K562 (cell line): ENCODE measurements at regions not wholly inside any gene's neighbourhood (a gene's known extent, or its start where the extent isn't known, plus 50 kb on each side); places are given as distances from the start of the nearest gene placed in this dataset.

Experiments used
- ATAC-seq: fragments of 200-7000 bp; cut with Tn5 transposase; 3 replicates; pipeline ENCODE4 v1.9.1; 2020; ENCODE audit warnings: moderate library complexity
- BruUV-seq: library from RNA; stranded (reverse); fragments of 400-500 nt; replicated peaks from 2 replicates; lab custom pipeline; 2021; lab: Mats Ljungman, UMichigan
- CTCF ChIA-PET: fragments of 300-600 bp; formaldehyde crosslinking; extraction: SDS; loops from one replicate; lab custom pipeline; 2021; ENCODE audit warnings: low intra/inter-chr PET ratio; lab: Yijun Ruan, JAX
- POLR2A ChIA-PET: fragments of 300-600, 350-650 bp; sonication (Branson Sonifier 250); formaldehyde crosslinking; extraction: SDS; loops from one replicate; lab custom pipeline; 2021; ENCODE audit warnings: antibody characterized with exemption, inconsistent platforms; lab: Yijun Ruan, JAX
- DNase-seq, 4 experiments: peaks; one replicate each; pipeline versions ENCODE4 v3.0.0 to v3.0.0-alpha.2; 2011 to 2018; ENCODE audit warnings: low spot score in 3 of 4, mixed read lengths in 3 of 4; ENCODE audit errors: extremely low read depth in 1 of 4
- FAIRE-seq: peaks from 2 replicates; lab custom pipeline; 2011; peaks lifted over from hg19 to GRCh38; lab: Jason Lieb, UNC
- H2AFZ ChIP-seq: 2 replicates; pipeline ENCODE4 v1.6.0; 2011; ENCODE audit warnings: low read depth, low read length, control low read depth, inconsistent platforms
- H3K27ac ChIP-seq: fragments of 200-600 bp; 3 replicates; pipeline ENCODE4 v1.8.0; 2011; ENCODE audit warnings: low read depth, mild to moderate bottlenecking, control low read depth, inconsistent platforms, low read length, moderate library complexity, mixed read lengths; ENCODE audit errors: extremely low read depth
- H3K27me3 ChIP-seq, 2 experiments: fragments of 300-600 bp in 1 of 2; 2 replicates in 1 of 2; 3 replicates in 1 of 2; pipeline versions ENCODE4 v1.6.0 to v1.8.0; 2011; ENCODE audit warnings: inconsistent platforms in 2 of 2, low read length in 2 of 2, mild to moderate bottlenecking in 1 of 2, mixed read lengths in 1 of 2, moderate library complexity in 1 of 2; ENCODE audit not compliant: control insufficient read depth in 2 of 2, insufficient read depth in 2 of 2
- H3K36me3 ChIP-seq: fragments of 300-600 bp; 3 replicates; pipeline ENCODE4 v1.8.0; 2011; ENCODE audit warnings: mild to moderate bottlenecking, low read length, inconsistent platforms; ENCODE audit not compliant: control insufficient read depth, insufficient read depth
- H3K4me1 ChIP-seq, 2 experiments: fragments of 200-600 bp in 1 of 2; replicated peaks in 1 of 2; 2 replicates in 1 of 2; 3 replicates in 1 of 2; pipeline versions ENCODE4 v1.5.1 to v1.8.0; 2011; ENCODE audit warnings: inconsistent platforms in 2 of 2, low read length in 2 of 2, mild to moderate bottlenecking in 1 of 2, mixed read lengths in 1 of 2, moderate library complexity in 1 of 2; ENCODE audit not compliant: control insufficient read depth in 2 of 2, insufficient read depth in 2 of 2
- H3K4me2 ChIP-seq: 2 replicates; pipeline ENCODE4 v1.6.1; 2011; ENCODE audit warnings: low read length, control low read depth, inconsistent platforms, mixed read lengths; ENCODE audit not compliant: insufficient read depth
- H3K4me3 ChIP-seq: fragments of 200-600 bp; sonication (generic), shearing (Covaris generic); 2 replicates; pipeline ENCODE4 v1.5.1; 2016; ENCODE audit warnings: control low read depth, inconsistent platforms
- H3K79me2 ChIP-seq: fragments of 200-600 bp; 3 replicates; pipeline ENCODE4 v1.8.0; 2011; ENCODE audit warnings: low read length, inconsistent platforms; ENCODE audit not compliant: control insufficient read depth, insufficient read depth
- H3K9ac ChIP-seq, 2 experiments: 2 replicates each; pipeline versions ENCODE4 v1.6.0 to v1.6.1; 2011; ENCODE audit warnings: low read depth in 2 of 2, low read length in 2 of 2, control low read depth in 1 of 2, inconsistent platforms in 1 of 2, mild to moderate bottlenecking in 1 of 2, mixed read lengths in 1 of 2; ENCODE audit not compliant: insufficient read depth in 1 of 2
- H3K9me1 ChIP-seq: one replicate; pipeline ENCODE4 v1.6.0; 2011; ENCODE audit warnings: inconsistent platforms, mild to moderate bottlenecking, low read length, moderate library complexity; ENCODE audit not compliant: control insufficient read depth, insufficient read depth
- H3K9me3 ChIP-seq: replicated peaks from 2 replicates; pipeline ENCODE4 v1.5.1; 2011; ENCODE audit warnings: low read depth, low read length, inconsistent platforms; ENCODE audit not compliant: control insufficient read depth, insufficient read depth
- H4K20me1 ChIP-seq: replicated peaks from 2 replicates; pipeline ENCODE4 v1.6.1; 2011; ENCODE audit warnings: low read length, inconsistent platforms, mixed read lengths; ENCODE audit not compliant: control insufficient read depth, insufficient read depth
- BCL6 ChIP-seq: fragments of 250-450 bp; sonication (Bioruptor Pico); IDR thresholded peaks from 2 replicates; pipeline ENCODE4 v1.4.0; 2020
- FOS ChIP-seq: IDR thresholded peaks from 3 replicates; pipeline ENCODE4 v1.6.1; 2011; ENCODE audit not compliant: insufficient read length; ENCODE audit errors: extremely low read depth
- LEF1 ChIP-seq: fragments of 450-650 bp; IDR thresholded peaks from 2 replicates; pipeline ENCODE4 v1.6.1; 2016; ENCODE audit warnings: mild to moderate bottlenecking
- POLR2AphosphoS2 ChIP-seq: IDR thresholded peaks from 2 replicates; pipeline ENCODE4 v1.6.1; 2012; ENCODE audit warnings: low read length, improper control_type of control experiment
- RBM17 ChIP-seq: fragments of 200-400 bp; formaldehyde crosslinking; IDR thresholded peaks from 2 replicates; pipeline ENCODE4 v1.6.1; 2017; ENCODE audit warnings: low read depth, mild to moderate bottlenecking, low read length, borderline replicate concordance
- SIN3B ChIP-seq: fragments of 450-650 bp; IDR thresholded peaks from 2 replicates; pipeline ENCODE4 v1.6.1; 2017; ENCODE audit warnings: low read depth, mild to moderate bottlenecking, moderate library complexity
- THRA ChIP-seq: fragments of 450-650 bp; IDR thresholded peaks from 2 replicates; pipeline ENCODE4 v1.6.1; 2017; ENCODE audit warnings: mild to moderate bottlenecking, moderate library complexity
- TSC22D4 ChIP-seq: fragments of 450-650 bp; IDR thresholded peaks from 2 replicates; pipeline ENCODE4 v1.6.1; 2016; ENCODE audit warnings: missing genetic modification characterization, missing biosample characterization, control low read depth
- ZKSCAN3 ChIP-seq: fragments of 250-450 bp; sonication (Bioruptor Pico); IDR thresholded peaks from 2 replicates; pipeline ENCODE4 v1.4.0; 2020
- ZNF23 ChIP-seq: fragments of 250-450 bp; sonication (Bioruptor Pico); IDR thresholded peaks from 2 replicates; pipeline ENCODE4 v1.4.0; 2020; ENCODE audit warnings: mild to moderate bottlenecking
- ZNF280B ChIP-seq: fragments of 250-450 bp; sonication (Bioruptor Pico); IDR thresholded peaks from 2 replicates; pipeline ENCODE4 v1.5.1; 2021; ENCODE audit warnings: mild to moderate bottlenecking
- ZNF583 ChIP-seq: fragments of 250-450 bp; sonication (Bioruptor Pico); IDR thresholded peaks from 2 replicates; pipeline ENCODE4 v1.4.0; 2020
- WGBS: fragments of 100-300 bp; shearing (Covaris generic); methylation state at CpG from one replicate; pipeline ENCODE4 v1.1.6; 2016; ENCODE audit warnings: low coverage, mixed read lengths; ENCODE audit not compliant: insufficient coverage; ENCODE audit errors: missing lambda C conversion rate; 5-methylcytosine and 5-hydroxymethylcytosine counted together
- in situ Hi-C: fragments of 300-500 bp; cut with MboI; formaldehyde crosslinking; loops from 4 replicates; pipeline ENCODE4 v1.15.0; 2018; ENCODE audit warnings: inconsistent platforms, mixed read lengths
- intact Hi-C: fragments of 100-400 bp; cut with micrococcal nuclease; formaldehyde crosslinking; loops from 2 replicates; pipeline ENCODE4 v1.14.2; 2022
- TF ChIP-seq, protein P1 (sequence below): fragments of 250-450 bp; sonication (Bioruptor Pico); IDR thresholded peaks from 2 replicates; pipeline ENCODE4 v1.9.0; 2021; ENCODE audit warnings: mild to moderate bottlenecking, inconsistent platforms

GRCh38 chr14:85358136-85358785 is 171.7 kb upstream of the FLRT2 start:
- H3K79me2 ChIP-seq = no peaks in the 10 kb centered on the region
- no peaks in the 10 kb centered on the region for H4K20me1 ChIP-seq
- POLR2A ChIA-PET = no interaction called here
- H2AFZ ChIP-seq = no peak overlapping the region
- BruUV-seq = no TSS peak
- no peaks in the 10 kb centered on the region for H3K9me1 ChIP-seq
- no peak overlapping the region for H3K9ac ChIP-seq
- in situ Hi-C loops (no loop called here), intact Hi-C loops (no loop called here)
- no peak overlapping the region for H3K27ac ChIP-seq
- H3K27me3 ChIP-seq = no peaks in the 10 kb centered on the region
- CTCF ChIA-PET = no interaction called here
- no peak overlapping the region for H3K4me3 ChIP-seq
- H3K4me2 ChIP-seq = no peak overlapping the region
- H3K36me3 ChIP-seq = no peaks in the 10 kb centered on the region
- no peak for ATAC-seq
- no peaks in the 10 kb centered on the region for H3K9me3 ChIP-seq
- no peak for FAIRE-seq
- no peaks in the 10 kb centered on the region for H3K4me1 ChIP-seq
- WGBS = 0% methylated on average over 1 of the region's 1 CpG
- TF ChIP-seq POLR2AphosphoS2 (no peak), ZKSCAN3 (CRISPR knock-in tag) (no peak)
- TF ChIP-seq, protein P1, sequence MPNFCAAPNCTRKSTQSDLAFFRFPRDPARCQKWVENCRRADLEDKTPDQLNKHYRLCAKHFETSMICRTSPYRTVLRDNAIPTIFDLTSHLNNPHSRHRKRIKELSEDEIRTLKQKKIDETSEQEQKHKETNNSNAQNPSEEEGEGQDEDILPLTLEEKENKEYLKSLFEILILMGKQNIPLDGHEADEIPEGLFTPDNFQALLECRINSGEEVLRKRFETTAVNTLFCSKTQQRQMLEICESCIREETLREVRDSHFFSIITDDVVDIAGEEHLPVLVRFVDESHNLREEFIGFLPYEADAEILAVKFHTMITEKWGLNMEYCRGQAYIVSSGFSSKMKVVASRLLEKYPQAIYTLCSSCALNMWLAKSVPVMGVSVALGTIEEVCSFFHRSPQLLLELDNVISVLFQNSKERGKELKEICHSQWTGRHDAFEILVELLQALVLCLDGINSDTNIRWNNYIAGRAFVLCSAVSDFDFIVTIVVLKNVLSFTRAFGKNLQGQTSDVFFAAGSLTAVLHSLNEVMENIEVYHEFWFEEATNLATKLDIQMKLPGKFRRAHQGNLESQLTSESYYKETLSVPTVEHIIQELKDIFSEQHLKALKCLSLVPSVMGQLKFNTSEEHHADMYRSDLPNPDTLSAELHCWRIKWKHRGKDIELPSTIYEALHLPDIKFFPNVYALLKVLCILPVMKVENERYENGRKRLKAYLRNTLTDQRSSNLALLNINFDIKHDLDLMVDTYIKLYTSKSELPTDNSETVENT = no peak
- TF ChIP-seq, all 486 proteins: peak for 0
- DNase-seq = no peak

- FAIRE-seq = no peak
Measured at GRCh38 chr14:85359505-85359904, 170.4 kb upstream of the FLRT2 start.

More at GRCh38 chr14:85359505-85359904, 170.4 kb upstream of the FLRT2 start:
- ATAC-seq (no peak), DNase-seq (no peak)
- Histone ChIP-seq H3K27me3 (no peaks in the 10 kb centered on the region), H3K4me3 (no peak overlapping the region), H3K9me1 (no peaks in the 10 kb centered on the region), H2AFZ (no peak overlapping the region), H3K36me3 (no peaks in the 10 kb centered on the region), H3K4me1 (no peaks in the 10 kb centered on the region), H4K20me1 (no peaks in the 10 kb centered on the region), H3K9me3 (no peaks in the 10 kb centered on the region), H3K4me2 (no peak overlapping the region), H3K79me2 (no peaks in the 10 kb centered on the region), H3K27ac (no peak overlapping the region), H3K9ac (no peak overlapping the region)
- in situ Hi-C loops (no loop called here), intact Hi-C loops (no loop called here)
- POLR2A ChIA-PET = no interaction called here
- CTCF ChIA-PET = no interaction called here
- BruUV-seq = no TSS peak
- TF ChIP-seq ZNF23 (CRISPR knock-in tag) (no peak), ZNF280B (CRISPR knock-in tag) (no peak), FOS (no peak), THRA (no peak), TSC22D4 (tag) (no peak), SIN3B (no peak), BCL6 (CRISPR knock-in tag) (no peak), RBM17 (no peak), ZNF583 (CRISPR knock-in tag) (no peak), LEF1 (no peak)
